ENCODE measurements at regions not wholly inside any gene's neighbourhood (a gene's known extent, or its start where the extent isn't known, plus 50 kb on each side); places are given as distances from the start of the nearest gene placed in this dataset.
"Not testable (repeated sequence)": the region's sequence is repeated elsewhere in the genome, so short reads cannot be mapped to it uniquely, and the experiment has no call there.

DNA sequence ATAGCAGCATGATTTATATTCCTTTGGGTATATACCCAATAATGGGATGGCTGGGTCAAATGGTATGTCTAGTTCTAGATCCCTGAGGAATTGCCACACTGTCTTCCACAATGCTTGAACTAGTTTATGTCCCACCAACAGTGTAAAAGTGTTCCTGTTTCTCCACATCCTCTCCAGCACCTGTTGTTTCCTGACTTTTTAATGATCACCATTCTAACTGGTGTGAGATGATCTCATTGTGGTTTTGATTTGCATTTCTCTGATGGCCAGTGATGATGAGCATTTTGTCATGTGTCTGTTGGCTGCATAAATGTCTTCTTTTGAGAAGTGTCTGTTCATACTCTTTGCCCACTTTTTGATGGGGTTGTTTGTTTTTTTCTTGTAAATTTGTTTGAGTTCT lies 54.0 kb upstream of the GPR89A start:
- not testable (repeated sequence) for H3K27ac Mint-ChIP-seq; H3K36me3 Mint-ChIP-seq (ENCODE audit: low read depth); H3K4me1 Mint-ChIP-seq (ENCODE audit: low read depth); H3K9me3 Mint-ChIP-seq; H3K4me3 Mint-ChIP-seq
- H3K27me3 Mint-ChIP-seq = peaks cover 46% of the 10 kb centered on the region

DNA sequence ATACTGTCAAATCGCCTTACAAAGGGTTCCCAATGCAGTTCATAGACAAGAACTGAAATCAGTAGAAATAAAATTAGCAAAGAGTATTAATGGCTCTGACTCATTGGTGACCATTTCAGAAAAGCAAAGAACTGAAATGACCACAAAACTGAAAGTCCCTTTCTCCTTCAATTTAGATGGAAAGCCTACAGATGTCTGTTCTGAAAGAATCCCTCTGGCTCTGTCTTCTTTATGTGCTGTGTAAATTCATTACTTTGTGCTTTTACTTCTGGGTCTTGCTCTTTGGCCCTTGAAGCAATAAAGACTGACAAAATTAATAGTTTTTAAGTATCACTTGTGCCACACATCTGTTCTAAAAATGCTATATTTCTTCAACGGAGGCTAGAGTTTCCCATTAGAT lies 62.7 kb upstream of the GPR89A start:
- Mint-ChIP-seq H3K9me3 (no peaks in the 10 kb centered on the region), H3K36me3 (ENCODE audit: low read depth) (no peaks in the 10 kb centered on the region), H3K27ac (no peak overlapping the region), H3K27me3 (peaks cover 32% of the 10 kb centered on the region), H3K4me3 (no peak overlapping the region), H3K4me1 (ENCODE audit: low read depth) (no peaks in the 10 kb centered on the region)

DNA sequence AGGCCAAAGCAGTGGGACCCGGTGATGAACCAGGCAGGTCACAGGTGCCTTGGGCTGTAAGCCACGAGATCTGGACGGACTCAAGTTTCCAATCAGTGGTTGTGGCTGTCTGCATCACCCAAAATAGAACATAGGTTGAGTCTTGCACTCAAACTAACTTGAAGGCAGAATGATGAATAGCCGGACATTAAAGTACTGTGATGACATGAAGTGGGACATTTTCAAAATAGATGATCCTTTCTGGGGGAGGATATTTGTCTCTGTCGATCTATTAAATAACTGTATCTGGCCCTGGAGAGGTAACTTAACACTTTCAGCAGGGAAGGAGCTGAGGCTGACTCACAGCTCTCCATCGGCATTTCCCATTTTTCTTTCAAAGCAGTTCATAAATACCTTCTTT lies 66.1 kb upstream of the GPR89A start:
- H3K27me3 Mint-ChIP-seq = peaks cover 47% of the 10 kb centered on the region
- H3K4me1 Mint-ChIP-seq (ENCODE audit: low read depth); H3K9me3 Mint-ChIP-seq; H3K27ac Mint-ChIP-seq; H3K36me3 Mint-ChIP-seq (ENCODE audit: low read depth); H3K4me3 Mint-ChIP-seq: not testable (repeated sequence)

DNA sequence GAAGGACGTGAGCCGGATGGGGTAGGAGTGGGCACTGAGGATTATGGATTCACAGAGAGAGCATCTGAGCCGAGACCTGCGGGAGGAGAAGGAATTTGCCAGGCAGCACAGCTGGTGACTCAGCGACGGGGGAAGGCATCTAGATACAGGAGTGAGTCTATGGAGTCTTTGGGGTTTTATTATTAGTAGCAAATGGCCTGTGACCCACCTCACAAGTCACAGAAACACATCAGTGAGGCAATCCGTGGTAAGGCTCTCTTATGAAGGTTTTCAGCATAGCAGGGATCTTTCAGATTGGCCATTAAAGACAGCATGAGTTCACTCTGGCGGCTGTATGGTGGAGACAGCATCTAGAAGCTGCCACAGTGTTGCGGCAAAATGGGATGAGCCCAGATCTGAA lies 66.5 kb upstream of the GPR89A start:
- peaks cover 47% of the 10 kb centered on the region for H3K27me3 Mint-ChIP-seq
- not testable (repeated sequence) for H3K9me3 Mint-ChIP-seq; H3K4me3 Mint-ChIP-seq; H3K27ac Mint-ChIP-seq; H3K36me3 Mint-ChIP-seq (ENCODE audit: low read depth); H3K4me1 Mint-ChIP-seq (ENCODE audit: low read depth)

DNA sequence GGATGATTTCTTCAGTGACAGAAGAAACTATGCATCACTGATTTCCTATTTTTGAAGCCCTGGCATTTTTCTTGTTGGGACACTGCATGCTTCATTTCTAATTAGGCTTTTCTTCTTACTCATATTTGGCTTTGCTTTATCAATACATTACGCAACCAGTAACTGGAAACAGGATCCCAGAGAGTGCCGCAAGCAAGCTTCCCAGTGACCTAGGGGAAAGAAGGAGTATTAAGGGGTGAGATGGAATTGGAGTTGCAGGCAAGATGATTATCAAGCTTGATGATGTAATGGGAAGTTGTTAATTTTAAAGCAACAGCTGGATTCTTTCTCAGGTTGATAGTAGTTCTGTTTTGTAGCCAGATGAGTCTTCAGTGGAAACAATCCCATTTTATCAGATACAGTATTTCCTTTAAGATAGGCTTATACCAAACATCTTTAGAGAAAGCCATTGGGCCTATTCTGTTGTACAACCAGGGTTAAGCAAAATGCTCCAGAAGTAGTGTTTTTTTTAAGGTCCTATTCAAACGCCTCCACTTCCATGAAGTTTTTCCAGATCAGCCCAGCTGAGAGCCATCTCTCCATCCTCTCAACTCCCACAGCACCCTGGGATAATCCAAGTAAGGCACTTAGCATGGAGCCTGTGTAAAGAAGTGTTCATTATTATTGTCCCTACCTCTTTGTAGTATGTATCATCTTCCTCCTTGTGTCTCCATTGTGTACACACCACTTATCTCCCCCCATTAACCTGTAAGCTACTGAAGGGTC lies 69.5 kb upstream of the GPR89A start:
- H3K9me3 Mint-ChIP-seq = not testable (repeated sequence)

DNA sequence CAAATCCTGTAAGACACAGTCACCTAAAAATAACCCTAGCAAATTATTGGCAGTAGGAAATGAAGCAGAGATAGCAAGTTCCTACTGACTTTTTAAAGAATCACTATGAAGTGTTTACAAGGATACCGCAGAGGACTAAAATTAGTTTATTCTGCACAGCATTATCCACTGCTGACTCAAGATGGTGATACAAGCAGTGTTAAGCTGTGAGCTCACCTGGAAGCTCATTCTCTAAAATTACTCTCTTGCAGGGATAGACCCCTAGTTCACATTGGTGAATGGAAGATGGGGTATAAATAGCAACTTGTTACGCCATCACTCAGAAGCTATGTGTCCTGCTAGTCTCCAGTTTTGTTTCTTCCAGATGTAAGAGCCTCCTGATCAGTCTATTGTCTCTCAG lies 70.8 kb upstream of the GPR89A start:
- not testable (repeated sequence) for H3K36me3 Mint-ChIP-seq (ENCODE audit: low read depth); H3K9me3 Mint-ChIP-seq

More for the DNA sequence above, 69.5 kb upstream of the GPR89A start:
- H3K4me3 Mint-ChIP-seq; H3K36me3 Mint-ChIP-seq (ENCODE audit: low read depth); H3K27ac Mint-ChIP-seq; H3K4me1 Mint-ChIP-seq (ENCODE audit: low read depth): not testable (repeated sequence)
- peaks cover 39% of the 10 kb centered on the region for H3K27me3 Mint-ChIP-seq

DNA sequence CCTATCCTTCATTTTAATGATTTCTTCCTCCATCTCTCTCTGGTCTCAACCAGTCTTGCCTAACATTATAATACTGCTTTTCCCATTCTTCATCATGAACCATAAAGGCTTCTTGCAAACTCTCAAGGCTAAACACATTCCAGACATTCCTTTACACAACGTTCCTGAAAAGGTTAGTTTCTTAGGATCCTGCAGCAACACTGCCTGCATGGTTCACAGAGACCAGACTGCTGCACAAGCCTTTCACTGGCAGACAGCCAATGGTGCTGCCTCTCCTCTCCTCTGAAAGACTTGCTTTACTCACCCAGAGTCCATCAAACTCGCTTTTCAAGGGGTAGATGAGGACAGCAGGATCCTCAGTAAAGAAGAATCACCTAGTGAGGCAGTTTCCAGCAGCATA lies 72.3 kb upstream of the GPR89A start:
- H3K27ac Mint-ChIP-seq; H3K4me3 Mint-ChIP-seq; H3K36me3 Mint-ChIP-seq (ENCODE audit: low read depth); H3K9me3 Mint-ChIP-seq; H3K4me1 Mint-ChIP-seq (ENCODE audit: low read depth): not testable (repeated sequence)
- peaks cover 23% of the 10 kb centered on the region for H3K27me3 Mint-ChIP-seq

More for the DNA sequence above, 70.8 kb upstream of the GPR89A start:
- H3K27me3 Mint-ChIP-seq = peaks cover 31% of the 10 kb centered on the region
- not testable (repeated sequence) for H3K27ac Mint-ChIP-seq; H3K4me3 Mint-ChIP-seq; H3K4me1 Mint-ChIP-seq (ENCODE audit: low read depth)

DNA sequence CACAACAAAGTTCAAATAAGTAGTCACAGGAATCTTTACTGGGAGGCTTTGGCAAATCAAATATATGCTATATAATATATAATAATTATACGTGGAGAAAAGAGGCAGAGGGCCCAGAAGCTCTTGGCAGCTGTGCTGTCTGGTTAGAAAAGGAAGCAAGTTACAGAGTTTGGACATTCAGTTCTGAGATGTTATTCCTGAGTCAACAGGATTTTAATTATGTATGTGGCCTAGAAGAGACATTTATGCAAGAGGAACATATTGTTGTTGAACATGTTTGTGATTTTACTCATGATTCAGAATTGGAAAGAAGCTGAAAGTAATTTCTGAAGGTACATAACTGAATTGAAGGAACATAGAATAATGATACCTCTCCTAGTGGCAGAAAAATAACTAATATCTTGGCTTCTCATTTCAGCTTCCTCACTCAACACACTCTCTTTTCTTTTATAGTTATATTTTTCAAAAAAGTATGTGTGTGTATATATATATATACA lies 79.7 kb upstream of the GPR89A start:
- H3K27ac Mint-ChIP-seq; H3K4me1 Mint-ChIP-seq (ENCODE audit: low read depth); H3K4me3 Mint-ChIP-seq; H3K36me3 Mint-ChIP-seq (ENCODE audit: low read depth); H3K9me3 Mint-ChIP-seq: not testable (repeated sequence)
- peaks cover 16% of the 10 kb centered on the region for H3K27me3 Mint-ChIP-seq

DNA sequence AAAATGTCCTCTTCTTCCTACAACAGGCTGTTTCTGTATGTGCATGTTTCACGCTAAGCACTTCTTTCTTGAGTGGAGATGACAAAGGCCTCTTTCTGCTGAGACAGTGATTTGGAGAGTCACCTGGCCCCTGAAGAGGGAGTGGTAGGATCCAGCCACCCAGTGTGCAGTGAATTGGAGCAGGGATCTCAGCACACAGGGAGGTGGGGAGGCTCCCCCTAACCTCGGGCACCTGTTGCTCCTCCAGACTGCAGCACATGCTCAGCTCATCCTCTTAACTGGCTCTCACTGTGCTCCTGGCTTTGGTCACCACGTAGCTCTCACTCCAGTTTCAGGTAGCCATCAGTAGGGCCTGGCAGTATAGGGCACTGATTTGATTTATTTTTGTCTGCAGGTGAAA lies 87.6 kb upstream of the GPR89A start:
- H3K27me3 Mint-ChIP-seq = peaks cover 24% of the 10 kb centered on the region
- not testable (repeated sequence) for H3K4me1 Mint-ChIP-seq (ENCODE audit: low read depth); H3K9me3 Mint-ChIP-seq; H3K27ac Mint-ChIP-seq; H3K4me3 Mint-ChIP-seq; H3K36me3 Mint-ChIP-seq (ENCODE audit: low read depth)

DNA sequence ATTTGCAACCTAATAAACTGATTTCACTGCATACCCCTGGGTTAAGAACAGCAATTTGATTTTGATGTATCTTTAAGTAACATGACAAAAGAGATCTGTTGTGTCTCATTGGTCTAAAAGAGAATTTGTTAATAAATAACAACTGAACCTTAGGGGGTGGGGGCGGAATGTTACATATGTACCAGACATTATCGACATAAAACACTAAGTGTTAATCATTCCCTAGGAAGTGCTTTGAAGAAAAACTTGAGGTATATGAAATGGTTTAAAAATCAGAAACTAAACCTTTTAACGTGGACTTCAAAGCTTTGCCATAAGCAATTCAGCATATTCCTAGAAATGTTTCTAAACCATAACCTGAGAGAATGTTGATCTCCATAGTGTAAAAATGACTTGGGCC lies 88.5 kb upstream of the GPR89A start:
- not testable (repeated sequence) for H3K27ac Mint-ChIP-seq; H3K9me3 Mint-ChIP-seq; H3K36me3 Mint-ChIP-seq (ENCODE audit: low read depth); H3K4me1 Mint-ChIP-seq (ENCODE audit: low read depth); H3K4me3 Mint-ChIP-seq
- H3K27me3 Mint-ChIP-seq = peaks cover 21% of the 10 kb centered on the region

DNA sequence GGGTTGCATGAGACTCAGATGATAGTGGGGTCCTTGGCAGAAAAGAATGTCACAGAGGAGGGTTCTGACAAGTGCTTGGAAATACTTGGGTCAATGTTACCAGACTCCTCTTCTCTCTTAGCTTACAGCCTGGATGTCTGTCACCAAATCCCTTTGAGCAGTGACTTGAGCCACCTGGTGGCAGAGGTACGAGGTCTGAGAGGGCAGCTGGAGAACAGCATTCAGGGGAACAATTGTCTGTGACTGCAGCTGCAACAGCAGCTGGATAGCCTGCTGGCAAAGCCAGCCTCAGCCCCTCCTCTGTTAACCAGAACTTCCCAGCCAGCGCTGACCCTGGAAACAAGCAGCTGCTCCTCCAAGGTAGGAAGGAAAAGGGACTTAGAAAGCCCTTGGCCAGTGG lies 87.6 kb upstream of the NBPF20 start:
- not testable (repeated sequence) for H3K4me1 Mint-ChIP-seq (ENCODE audit: low read depth); H3K9me3 Mint-ChIP-seq; H3K27ac Mint-ChIP-seq; H3K36me3 Mint-ChIP-seq (ENCODE audit: low read depth); H3K27me3 Mint-ChIP-seq; H3K4me3 Mint-ChIP-seq

DNA sequence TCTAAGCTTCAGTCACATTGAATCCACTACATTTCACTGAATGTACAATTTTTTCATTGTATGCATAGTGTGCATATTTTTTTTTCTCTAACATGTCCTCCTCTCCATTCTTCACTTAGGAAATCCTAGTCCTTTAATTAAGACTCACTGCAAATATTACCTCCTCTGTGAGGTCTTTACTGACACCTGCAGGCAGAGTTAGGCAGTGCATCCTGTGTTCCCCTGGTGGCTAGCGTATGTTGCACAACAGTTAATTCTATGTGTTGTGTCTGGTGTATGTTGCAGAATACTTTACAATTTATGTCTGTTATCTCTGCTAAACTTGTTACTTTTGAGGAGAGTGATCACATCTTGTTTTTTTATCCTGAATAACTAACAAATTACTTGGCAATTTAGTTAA lies 82.7 kb upstream of the NBPF20 start:
- not testable (repeated sequence) for H3K4me1 Mint-ChIP-seq (ENCODE audit: low read depth); H3K36me3 Mint-ChIP-seq (ENCODE audit: low read depth)

DNA sequence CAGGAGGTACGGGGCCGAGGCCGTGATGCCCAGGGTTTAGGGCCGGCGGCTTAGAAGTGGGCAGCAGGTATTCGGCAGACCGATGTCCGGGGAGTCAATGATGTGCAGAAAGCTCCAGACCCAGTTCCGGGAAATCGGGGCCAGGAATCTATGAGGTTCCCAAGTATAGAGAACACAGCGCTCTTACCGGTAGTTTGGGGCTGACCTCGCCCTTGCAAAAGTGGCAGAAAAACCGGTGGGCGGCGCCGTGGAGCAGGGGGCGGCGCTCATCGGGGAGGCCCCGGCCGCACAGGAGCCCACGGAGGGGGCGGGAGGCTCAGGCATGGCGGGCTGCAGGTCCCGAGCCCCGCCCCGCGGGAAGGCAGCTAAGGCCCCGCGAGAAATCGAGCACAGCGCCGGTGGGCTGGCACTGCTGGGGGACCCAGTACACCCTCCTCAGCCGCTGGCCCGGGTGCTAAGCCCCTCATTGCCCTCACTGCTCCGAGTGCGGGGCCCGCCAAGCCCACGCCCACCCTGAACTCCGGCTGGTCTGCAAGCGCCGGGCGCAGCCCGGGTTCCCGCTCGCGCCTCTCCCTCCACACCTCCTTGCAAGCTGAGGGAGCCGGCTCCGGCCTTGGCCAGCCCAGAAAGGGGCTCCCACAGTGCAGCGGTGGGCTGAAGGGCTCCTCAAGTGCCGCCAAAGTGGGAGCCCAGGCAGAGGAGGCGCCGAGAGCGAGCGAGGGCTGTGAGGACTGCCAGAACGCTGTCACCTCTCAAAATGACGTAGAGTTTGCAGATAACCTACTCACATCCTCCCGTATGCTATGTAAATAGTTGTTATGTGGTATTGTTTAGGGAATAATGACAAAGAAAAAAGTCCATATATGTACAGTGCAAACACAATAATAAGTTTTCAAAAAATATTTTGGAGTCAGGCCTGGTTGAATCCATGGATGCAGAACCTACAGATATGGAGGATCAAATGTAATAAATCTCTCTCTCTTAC lies 80.6 kb upstream of the NBPF20 start:
- H3K9me3 Mint-ChIP-seq; H3K27ac Mint-ChIP-seq; H3K27me3 Mint-ChIP-seq; H3K36me3 Mint-ChIP-seq (ENCODE audit: low read depth); H3K4me1 Mint-ChIP-seq (ENCODE audit: low read depth); H3K4me3 Mint-ChIP-seq: not testable (repeated sequence)

More for the DNA sequence above, 82.7 kb upstream of the NBPF20 start:
- H3K27ac Mint-ChIP-seq, H3K4me3 Mint-ChIP-seq, H3K9me3 Mint-ChIP-seq, H3K27me3 Mint-ChIP-seq: not testable (repeated sequence)

DNA sequence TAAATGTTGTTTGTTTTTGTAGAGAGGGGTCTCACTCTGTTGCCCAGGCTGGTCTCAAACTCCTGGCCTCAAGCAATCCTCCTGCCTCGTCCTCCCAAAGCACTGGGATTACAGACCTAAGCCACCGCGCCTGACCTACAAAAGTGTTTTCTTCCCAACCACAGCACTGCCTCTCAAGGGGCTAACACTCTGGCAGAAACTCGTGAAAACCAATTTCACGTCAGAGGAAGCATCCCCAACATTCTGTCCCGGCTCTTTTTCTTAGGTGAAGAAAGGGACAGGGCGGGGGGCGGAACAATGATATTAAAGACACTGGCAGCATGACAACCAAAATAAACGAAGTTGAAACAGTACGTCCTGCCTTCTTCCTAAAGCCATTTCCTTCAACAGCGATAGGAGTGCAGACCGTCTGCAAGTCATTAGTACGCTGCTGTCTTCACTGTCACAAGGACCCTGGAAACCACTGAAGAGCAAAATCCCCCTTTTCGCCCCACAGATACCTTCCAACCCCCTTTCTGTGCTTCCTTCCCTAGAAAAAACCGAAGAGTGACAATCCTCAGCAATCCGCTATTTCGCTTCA lies 79.5 kb upstream of the NBPF20 start:
- H3K4me1 Mint-ChIP-seq (ENCODE audit: low read depth); H3K36me3 Mint-ChIP-seq (ENCODE audit: low read depth); H3K27ac Mint-ChIP-seq; H3K4me3 Mint-ChIP-seq; H3K27me3 Mint-ChIP-seq; H3K9me3 Mint-ChIP-seq: not testable (repeated sequence)

DNA sequence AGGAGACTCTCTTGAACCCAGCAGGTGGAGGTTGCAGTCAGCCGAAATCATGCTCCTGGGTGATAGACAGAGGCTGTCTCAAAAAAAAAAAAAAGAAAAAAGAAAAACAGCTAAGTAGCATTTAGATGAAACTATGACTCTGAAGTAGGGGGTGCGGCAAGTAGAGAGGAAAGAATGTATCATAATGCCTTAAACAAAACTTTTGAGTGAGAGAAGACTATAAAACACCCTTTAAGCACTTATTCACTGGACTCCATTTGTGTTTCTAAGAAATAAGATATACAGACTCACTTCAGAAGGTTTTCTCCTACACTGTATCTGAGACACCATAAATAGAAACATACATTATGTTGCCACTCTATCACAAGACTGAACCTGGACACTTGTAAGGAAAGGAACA lies 78.9 kb upstream of the NBPF20 start:
- H3K9me3 Mint-ChIP-seq; H3K27ac Mint-ChIP-seq; H3K4me1 Mint-ChIP-seq (ENCODE audit: low read depth); H3K36me3 Mint-ChIP-seq (ENCODE audit: low read depth); H3K4me3 Mint-ChIP-seq; H3K27me3 Mint-ChIP-seq: not testable (repeated sequence)
